Stimulated activated CD4-positive, alpha-beta T cell treated with anti-CD3 and anti-CD28 coated beads, Interleukin-4, amount 100 ng/mL, for 1 hour (primary cell): ENCODE measurements at regions not wholly inside any gene's neighbourhood (a gene's known extent, or its start where the extent isn't known, plus 50 kb on each side); places are given as distances from the start of the nearest gene placed in this dataset.
A peak's percentile ranks its signal among the peaks of the same experiment; 100 is the strongest.

ENCODE experiments used
- DNase-seq: peaks from one replicate; pipeline ENCODE4 v3.0.0-alpha.2; 2020

GRCh38 chr4:180637616-180638015 lies 1605.6 kb upstream of the TENM3 start:
- DNase-seq, result no peak

GRCh38 chr4:180640193-180640592 lies 1603.0 kb upstream of the TENM3 start:
- no peak for DNase-seq

- DNase-seq, result no peak
Observed at GRCh38 chr4:180641495-180641894, 1601.7 kb upstream of the TENM3 start.

GRCh38 chr4:180642732-180643131 lies 1600.5 kb upstream of the TENM3 start:
- no peak for DNase-seq

DNA sequence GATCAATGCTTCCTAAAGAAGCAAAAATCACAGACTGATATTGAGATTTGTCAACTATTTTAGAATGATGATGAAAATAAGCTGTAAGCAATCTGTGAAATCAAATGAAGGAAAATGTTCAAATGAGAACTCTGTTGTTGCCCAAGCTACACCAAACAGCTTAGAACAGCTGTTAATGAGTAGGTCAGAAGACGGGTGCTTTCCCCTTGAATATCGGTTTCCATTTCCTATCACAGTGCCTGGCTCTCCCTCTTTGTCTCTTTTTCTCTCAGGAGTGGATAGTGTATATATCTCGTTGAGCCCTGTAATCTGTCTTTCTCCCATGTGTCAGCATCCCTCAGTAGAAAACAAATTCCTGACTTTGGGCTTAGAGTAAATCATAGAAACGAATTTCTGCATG lies 1592.9 kb upstream of the TENM3 start:
- DNase-seq, result no peak

GRCh38 chr4:180652533-180652932 lies 1590.7 kb upstream of the TENM3 start:
- DNase-seq, result no peak

GRCh38 chr4:180655886-180656285 lies 1587.3 kb upstream of the TENM3 start:
- DNase-seq, result no peak

DNA sequence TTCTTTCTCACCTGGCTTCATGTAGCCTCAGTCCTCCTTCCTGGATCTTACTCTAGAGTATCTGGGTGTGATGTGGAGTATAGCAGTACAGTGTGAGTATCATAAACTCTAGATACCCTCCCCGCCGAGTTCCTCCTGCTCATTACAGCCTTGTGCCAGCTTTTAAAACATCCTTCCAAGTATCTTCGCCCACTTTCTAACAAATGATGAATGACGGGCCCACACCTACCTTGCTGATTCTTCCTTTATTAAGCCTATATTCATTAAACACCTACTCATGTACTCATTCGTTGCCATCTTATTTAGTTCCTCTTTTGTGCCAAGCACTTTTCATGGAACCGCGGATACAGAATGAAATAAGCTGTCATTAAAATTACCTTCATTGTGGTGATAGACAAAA lies 1585.3 kb upstream of the TENM3 start:
- DNase-seq, result no peak

GRCh38 chr4:180664766-180665368 lies 1578.3 kb upstream of the TENM3 start:
- peak; percentile 23 for DNase-seq

DNA sequence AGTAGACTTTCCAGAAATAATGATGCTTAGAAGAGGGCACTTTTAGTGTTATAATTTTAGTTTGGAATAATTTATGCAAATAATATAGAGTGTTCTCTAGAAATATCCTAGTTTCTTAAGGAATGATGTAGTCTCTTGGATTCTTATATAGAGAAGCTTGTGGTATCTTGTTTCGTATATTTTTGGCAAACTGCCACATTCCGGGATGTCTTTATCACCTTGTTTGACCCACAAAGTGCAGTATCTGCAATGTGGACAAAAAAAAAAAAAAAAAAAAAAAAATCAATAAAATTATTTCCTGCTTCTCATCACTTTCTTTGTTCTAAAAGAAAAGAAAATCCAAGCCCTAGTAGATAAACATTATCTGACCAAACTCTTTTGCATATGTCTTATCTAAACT lies 1577.7 kb upstream of the TENM3 start:
- no peak for DNase-seq

DNA sequence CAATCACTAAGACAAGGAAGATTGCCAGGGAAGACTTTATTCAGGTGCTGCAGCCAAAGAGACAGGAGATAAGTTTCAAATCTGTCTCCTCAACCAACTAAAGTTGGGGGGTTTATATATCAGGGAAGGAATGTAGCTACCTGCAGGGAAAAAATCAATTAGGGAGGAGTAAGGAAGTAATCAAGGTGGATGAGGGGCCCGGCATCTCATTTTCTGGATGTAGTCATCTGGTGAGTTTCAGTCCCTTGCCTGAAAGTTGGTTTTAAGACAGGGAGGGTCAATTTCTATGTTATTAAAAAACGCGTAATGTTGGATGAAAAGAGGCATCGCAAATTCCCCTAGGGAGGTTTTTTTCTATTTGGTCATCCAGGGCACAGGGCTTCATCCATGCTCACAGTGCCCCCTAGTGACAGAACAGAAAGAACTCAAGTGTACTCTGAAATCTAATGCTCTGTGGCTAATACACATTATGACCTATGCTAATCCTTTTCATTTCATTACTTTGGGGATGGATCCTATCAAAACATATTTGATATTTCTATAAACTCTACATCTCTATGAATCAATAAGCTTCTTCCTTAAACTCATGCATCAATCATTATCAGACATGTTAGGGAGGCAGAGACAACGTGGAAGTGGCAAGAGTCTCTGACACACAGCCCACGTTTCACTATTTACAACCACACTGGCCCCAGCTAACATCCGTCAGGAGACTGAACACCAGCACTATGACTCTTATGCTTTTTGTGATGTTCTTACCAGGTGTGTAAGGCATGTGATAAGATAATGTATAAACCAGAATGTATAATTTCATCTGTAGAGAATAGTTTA lies 1577.0 kb upstream of the TENM3 start:
- DNase-seq, result no peak

DNA sequence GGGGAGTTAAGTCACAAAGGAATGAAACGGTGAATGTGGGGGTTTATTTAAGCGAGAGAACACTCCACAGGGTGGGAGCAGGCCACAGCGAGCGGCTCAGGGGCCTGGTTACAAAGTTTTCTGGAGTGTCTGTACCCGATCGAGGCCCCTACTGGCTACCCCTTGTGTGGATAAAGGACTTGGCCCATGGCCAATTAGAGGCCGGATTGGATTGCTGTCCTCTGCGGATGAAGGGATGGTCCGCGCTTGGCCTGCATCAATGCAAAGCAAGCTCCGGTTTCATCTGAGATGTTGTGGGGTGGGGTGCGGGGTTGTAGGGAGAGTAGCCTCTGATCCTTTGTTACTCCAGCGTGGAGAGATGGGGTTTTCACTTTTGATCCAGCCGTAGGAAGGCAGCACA lies 1574.5 kb upstream of the TENM3 start:
- no peak for DNase-seq

GRCh38 chr4:180669680-180670079 lies 1573.5 kb upstream of the TENM3 start:
- DNase-seq, result no peak

- DNase-seq, result no peak
Observed at GRCh38 chr4:180674619-180675358, 1568.4 kb upstream of the TENM3 start.

GRCh38 chr4:180675359-180675650 lies 1567.9 kb upstream of the TENM3 start:
- no peak for DNase-seq

GRCh38 chr4:180680305-180680704 lies 1562.9 kb upstream of the TENM3 start:
- no peak for DNase-seq

DNA sequence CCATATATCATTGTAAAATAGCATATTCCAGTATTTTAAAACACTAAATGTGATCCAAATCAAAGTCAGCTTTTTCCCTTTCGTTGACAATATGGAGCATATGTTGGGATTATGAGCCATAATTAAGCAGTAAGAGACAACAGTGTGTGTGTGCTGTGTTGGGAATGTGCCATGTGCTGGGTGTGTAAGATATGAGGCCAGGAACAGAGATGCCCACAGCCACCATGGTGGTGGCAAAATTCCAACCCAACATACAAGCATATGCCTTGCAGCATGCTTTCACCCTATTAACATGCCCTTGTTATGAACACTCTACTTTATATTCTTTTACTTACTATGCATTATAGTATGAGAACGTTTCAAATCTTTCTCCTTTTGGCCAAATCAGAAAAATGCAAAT lies 1560.4 kb upstream of the TENM3 start:
- DNase-seq, result no peak

DNA sequence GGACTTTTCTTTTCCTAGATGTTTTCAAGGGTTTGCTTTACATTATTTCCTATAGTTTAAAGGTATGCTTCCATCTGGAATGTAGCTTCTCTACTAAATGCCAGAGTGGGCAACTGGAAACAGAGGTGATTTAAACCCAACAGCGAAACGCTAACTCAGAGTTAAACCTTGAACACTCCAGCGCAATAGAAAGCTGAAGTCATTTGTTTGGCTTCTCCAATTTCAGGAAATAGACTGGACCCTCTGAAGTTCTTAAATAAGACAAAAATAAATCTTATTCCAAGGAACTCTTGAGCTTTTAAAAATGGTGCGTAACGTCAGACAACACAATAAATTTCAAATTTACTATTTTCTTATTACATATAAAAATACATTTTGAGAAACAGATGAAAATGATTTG lies 1560.0 kb upstream of the TENM3 start:
- no peak for DNase-seq

DNA sequence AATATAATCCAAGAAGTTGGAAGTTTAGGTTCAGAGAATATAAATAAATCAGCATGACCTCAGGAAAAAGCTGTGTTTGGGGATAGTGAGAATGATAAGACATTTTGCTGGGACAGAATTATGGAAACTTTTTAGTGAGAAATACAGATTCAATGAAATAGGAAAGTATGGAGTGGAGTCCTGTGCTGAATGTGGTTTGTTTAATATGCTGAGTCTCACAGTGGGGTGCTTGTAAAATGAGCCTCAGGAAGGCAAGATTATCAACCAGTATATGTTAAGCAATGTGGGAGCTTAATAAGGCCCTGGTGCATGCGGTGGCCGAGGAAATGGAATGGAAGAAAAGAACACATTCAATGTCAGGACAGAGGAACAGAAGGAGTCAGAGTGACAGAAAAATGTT lies 1554.7 kb upstream of the TENM3 start:
- no peak for DNase-seq

DNA sequence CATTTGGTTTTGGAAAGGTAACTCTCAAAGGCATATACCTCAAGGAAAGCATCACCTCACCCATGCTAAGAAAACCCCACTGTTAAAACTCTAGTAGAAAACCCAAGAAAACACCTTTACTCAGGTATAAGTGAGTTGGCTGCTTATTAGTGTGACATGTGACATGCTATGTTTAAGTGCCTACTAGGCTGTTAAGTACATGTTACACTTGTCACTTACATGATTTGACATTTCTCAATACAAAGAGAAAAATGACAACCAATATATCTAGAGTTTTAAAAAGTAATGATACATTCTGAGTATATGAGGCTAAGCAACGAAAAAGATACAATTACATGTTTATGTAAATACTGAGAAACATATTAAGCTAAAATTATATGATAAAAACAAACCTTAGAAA lies 1548.3 kb upstream of the TENM3 start:
- DNase-seq, result no peak

GRCh38 chr4:180695851-180696250 lies 1547.4 kb upstream of the TENM3 start:
- no peak for DNase-seq

DNA sequence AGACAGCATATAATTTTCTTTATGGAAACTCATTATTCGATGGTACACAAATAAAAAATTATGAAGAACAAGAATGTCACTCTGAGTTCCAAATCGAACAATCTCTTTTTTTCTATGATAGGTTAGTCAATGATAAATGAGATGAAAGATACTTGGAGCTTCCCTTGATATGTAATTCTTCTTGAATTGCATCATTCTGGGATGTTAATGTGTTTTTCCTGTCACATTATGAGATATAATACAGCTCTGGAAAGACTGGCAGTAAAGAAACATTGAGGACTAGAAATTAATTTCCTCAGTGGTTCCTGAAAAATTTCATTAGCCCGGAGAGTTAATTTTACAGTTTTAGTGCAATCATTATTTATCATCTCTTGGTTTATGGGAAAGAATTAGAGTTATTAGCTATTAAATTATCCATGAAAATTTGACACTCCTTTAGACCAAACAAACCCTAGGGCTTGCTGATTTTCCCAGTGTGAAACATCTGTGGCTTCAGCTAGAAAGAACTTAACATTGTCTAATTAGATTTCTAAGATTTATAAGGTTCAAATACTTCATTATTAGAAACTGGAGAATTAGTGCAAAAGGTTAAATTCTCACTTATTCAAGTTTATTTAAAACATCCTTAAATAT lies 1546.6 kb upstream of the TENM3 start:
- no peak for DNase-seq

GRCh38 chr4:180698550-180699195 lies 1544.5 kb upstream of the TENM3 start:
- DNase-seq, result no peak
